GM23338 (cell line): ENCODE measurements at regions not wholly inside any gene's neighbourhood (a gene's known extent, or its start where the extent isn't known, plus 50 kb on each side); places are given as distances from the start of the nearest gene placed in this dataset.

Experiments
- ATAC-seq: fragments of 200-7000 bp; cut with Tn5 transposase; 3 replicates; pipeline ENCODE4 v1.9.1; 2020
- DNase-seq: peaks from one replicate; pipeline ENCODE4 v3.0.0-alpha.2; 2015; ENCODE audit warnings: low spot score
- H2AFZ ChIP-seq: fragments of 200-600 bp; sonication (generic); 2 replicates; pipeline ENCODE4 v1.8.0; 2016; ENCODE audit warnings: antibody characterized with exemption, mild to moderate bottlenecking, moderate library complexity
- H3F3A ChIP-seq: fragments of 200-600 bp; sonication (generic); replicated peaks from 2 replicates; pipeline ENCODE4 v1.8.0; 2017; ENCODE audit warnings: antibody characterized with exemption, mixed run types, low read depth
- H3K27ac ChIP-seq: fragments of 200-600 bp; sonication (generic); 2 replicates; pipeline ENCODE4 v1.6.1; 2016; ENCODE audit warnings: low read depth
- H3K27me3 ChIP-seq: fragments of 200-600 bp; sonication (generic); 2 replicates; pipeline ENCODE4 v1.8.0; 2016; ENCODE audit warnings: mild to moderate bottlenecking, mixed run types, moderate library complexity; ENCODE audit not compliant: insufficient read depth
- H3K36me3 ChIP-seq: fragments of 200-600 bp; sonication (generic); 2 replicates; pipeline ENCODE4 v1.8.0; 2016; ENCODE audit warnings: mild to moderate bottlenecking; ENCODE audit not compliant: insufficient read depth
- H3K4me1 ChIP-seq: fragments of 200-600 bp; sonication (generic); 2 replicates; pipeline ENCODE4 v1.8.0; 2016; ENCODE audit warnings: mild to moderate bottlenecking, moderate library complexity; ENCODE audit not compliant: insufficient read depth
- H3K4me2 ChIP-seq: fragments of 200-600 bp; sonication (generic); 2 replicates; pipeline ENCODE4 v1.7.1; 2017; ENCODE audit warnings: mixed run types
- H3K4me3 ChIP-seq: fragments of 200-600 bp; sonication (generic); 2 replicates; pipeline ENCODE4 v1.6.1; 2016; ENCODE audit warnings: mixed run types
- H3K79me2 ChIP-seq: fragments of 200-600 bp; sonication (generic); replicated peaks from 2 replicates; pipeline ENCODE4 v1.8.0; 2017; ENCODE audit warnings: mild to moderate bottlenecking; ENCODE audit not compliant: insufficient read depth
- H3K9me2 ChIP-seq: fragments of 200-600 bp; sonication (generic); 2 replicates; pipeline ENCODE4 v1.8.0; 2017; ENCODE audit not compliant: insufficient read depth
- H4K20me1 ChIP-seq: fragments of 200-600 bp; sonication (generic); replicated peaks from 2 replicates; pipeline ENCODE4 v1.8.0; 2017; ENCODE audit warnings: mild to moderate bottlenecking; ENCODE audit not compliant: insufficient read depth
- H3K27ac Mint-ChIP-seq: 2 replicates; pipeline ENCODE4 v1.8.0; 2020; ENCODE audit warnings: inconsistent platforms, mild to moderate bottlenecking, moderate library complexity, mixed read lengths
- H3K27me3 Mint-ChIP-seq: 3 replicates; pipeline ENCODE4 v1.8.0; 2022; ENCODE audit warnings: low read depth, mild to moderate bottlenecking, moderate library complexity, mixed read lengths, inconsistent platforms; ENCODE audit not compliant: insufficient read depth, poor library complexity
- H3K36me3 Mint-ChIP-seq: 3 replicates; pipeline ENCODE4 v1.8.0; 2021; ENCODE audit warnings: low read depth, mild to moderate bottlenecking, inconsistent platforms, moderate library complexity, mixed read lengths
- H3K4me1 Mint-ChIP-seq: 3 replicates; pipeline ENCODE4 v1.8.0; 2020; ENCODE audit warnings: mild to moderate bottlenecking, inconsistent platforms, mixed read lengths
- H3K4me3 Mint-ChIP-seq: 3 replicates; pipeline ENCODE4 v1.8.0; 2021; ENCODE audit warnings: moderate library complexity, mild to moderate bottlenecking, inconsistent platforms, mixed read lengths
- H3K9me3 Mint-ChIP-seq: 3 replicates; pipeline ENCODE4 v1.8.0; 2020; ENCODE audit warnings: moderate library complexity, mild to moderate bottlenecking, inconsistent platforms, mixed read lengths
- CREB1 ChIP-seq: fragments of 250-450 bp; sonication (Bioruptor Pico); IDR thresholded peaks from 2 replicates; pipeline ENCODE4 v1.5.0; 2020; ENCODE audit warnings: low read depth, mild to moderate bottlenecking, moderate library complexity
- ETS1 ChIP-seq: IDR thresholded peaks from 2 replicates; pipeline ENCODE4 v1.6.1; 2016; ENCODE audit warnings: antibody characterized with exemption
- EZH2 ChIP-seq: fragments of 200-600 bp; sonication (generic); IDR thresholded peaks from one replicate; pipeline ENCODE4 v1.8.0; 2017; ENCODE audit warnings: antibody characterized with exemption, mild to moderate bottlenecking, low read depth; ENCODE audit not compliant: unreplicated experiment
- EZH2phosphoT487 ChIP-seq: fragments of 200-600 bp; sonication (generic); IDR thresholded peaks from one replicate; pipeline ENCODE4 v1.8.1; 2018; ENCODE audit warnings: antibody characterized with exemption; ENCODE audit not compliant: unreplicated experiment
- JUNB ChIP-seq: IDR thresholded peaks from one replicate; pipeline ENCODE4 v1.6.1; 2016; ENCODE audit warnings: antibody characterized with exemption; ENCODE audit not compliant: unreplicated experiment
- NANOG ChIP-seq: IDR thresholded peaks from 2 replicates; pipeline ENCODE4 v1.6.1; 2016; ENCODE audit warnings: antibody characterized with exemption, borderline replicate concordance
- POLR2AphosphoS5 ChIP-seq: IDR thresholded peaks from 2 replicates; pipeline ENCODE4 v1.6.1; 2016; ENCODE audit warnings: antibody characterized with exemption, low read depth
- REST ChIP-seq: IDR thresholded peaks from one replicate; pipeline ENCODE4 v1.6.1; 2018; ENCODE audit warnings: antibody characterized with exemption; ENCODE audit not compliant: unreplicated experiment
- STAT1 ChIP-seq: IDR thresholded peaks from one replicate; pipeline ENCODE4 v1.6.1; 2016; ENCODE audit warnings: antibody characterized with exemption; ENCODE audit not compliant: unreplicated experiment
- ZNF114 ChIP-seq: fragments of 250-450 bp; sonication (Bioruptor Pico); IDR thresholded peaks from 2 replicates; pipeline ENCODE4 v1.5.0; 2020; ENCODE audit warnings: mild to moderate bottlenecking, moderate library complexity
- ZNF331 ChIP-seq: fragments of 250-450 bp; sonication (Bioruptor Pico); IDR thresholded peaks from 2 replicates; pipeline ENCODE4 v1.5.0; 2020; ENCODE audit warnings: low read depth, mild to moderate bottlenecking, moderate library complexity
- ZNF462 ChIP-seq: fragments of 250-450 bp; sonication (Bioruptor Pico); IDR thresholded peaks from 2 replicates; pipeline ENCODE4 v1.5.0; 2020; ENCODE audit warnings: mild to moderate bottlenecking, moderate library complexity
- TF ChIP-seq, protein P1 (sequence below), 2 experiments: fragments of 200-600 bp in 1 of 2; sonication (generic) in 1 of 2; conservative IDR thresholded peaks; 2 replicates each; pipeline versions ENCODE4 v1.5.1 to v1.6.1; 2016 to 2017; ENCODE audit warnings: antibody characterized with exemption in 2 of 2, low read depth in 2 of 2, mild to moderate bottlenecking in 2 of 2, moderate library complexity in 1 of 2

DNA sequence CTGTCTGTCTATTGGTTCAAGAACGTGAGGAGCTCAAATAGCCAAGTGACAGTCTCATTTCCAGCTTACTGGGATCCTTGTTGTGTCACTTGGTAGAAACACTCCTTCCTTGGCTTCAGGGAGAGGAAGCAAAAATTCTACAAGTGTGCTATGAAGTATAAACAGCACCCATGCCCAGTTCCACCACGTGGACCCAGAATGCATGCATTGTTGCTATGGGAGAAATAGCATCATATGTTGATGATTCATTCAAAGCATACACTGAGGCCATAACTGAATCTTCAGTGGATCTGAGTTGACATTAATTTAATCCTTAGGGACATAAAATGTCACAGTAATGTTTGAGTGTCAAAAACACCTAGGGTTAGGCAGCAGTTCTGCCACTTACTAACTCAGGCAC lies 199.0 kb upstream of the RXFP2 start:
- H3F3A ChIP-seq, result no peaks in the 10 kb centered on the region
- Mint-ChIP-seq H3K27ac (no peak overlapping the region), H3K4me1 (no peaks in the 10 kb centered on the region), H3K36me3 (no peaks in the 10 kb centered on the region), H3K4me3 (no peak overlapping the region), H3K9me3 (no peaks in the 10 kb centered on the region; the same call in 2 of the 3 replicates), H3K27me3 (no peaks in the 10 kb centered on the region)
- peak overlapping the region; percentile 23; the same call in 1 of the 2 replicates for H2AFZ ChIP-seq
- H3K27ac ChIP-seq, result no peak overlapping the region
- TF ChIP-seq ZNF114 (CRISPR knock-in tag) (no peak), EZH2phosphoT487 (no peak), ZNF331 (CRISPR knock-in tag) (no peak), ZNF462 (CRISPR knock-in tag) (no peak), POLR2AphosphoS5 (no peak), EZH2 (no peak), JUNB (no peak), REST (no peak), ETS1 (no peak), NANOG (no peak), STAT1 (no peak), CREB1 (CRISPR knock-in tag) (no peak)
- TF ChIP-seq, protein P1, sequence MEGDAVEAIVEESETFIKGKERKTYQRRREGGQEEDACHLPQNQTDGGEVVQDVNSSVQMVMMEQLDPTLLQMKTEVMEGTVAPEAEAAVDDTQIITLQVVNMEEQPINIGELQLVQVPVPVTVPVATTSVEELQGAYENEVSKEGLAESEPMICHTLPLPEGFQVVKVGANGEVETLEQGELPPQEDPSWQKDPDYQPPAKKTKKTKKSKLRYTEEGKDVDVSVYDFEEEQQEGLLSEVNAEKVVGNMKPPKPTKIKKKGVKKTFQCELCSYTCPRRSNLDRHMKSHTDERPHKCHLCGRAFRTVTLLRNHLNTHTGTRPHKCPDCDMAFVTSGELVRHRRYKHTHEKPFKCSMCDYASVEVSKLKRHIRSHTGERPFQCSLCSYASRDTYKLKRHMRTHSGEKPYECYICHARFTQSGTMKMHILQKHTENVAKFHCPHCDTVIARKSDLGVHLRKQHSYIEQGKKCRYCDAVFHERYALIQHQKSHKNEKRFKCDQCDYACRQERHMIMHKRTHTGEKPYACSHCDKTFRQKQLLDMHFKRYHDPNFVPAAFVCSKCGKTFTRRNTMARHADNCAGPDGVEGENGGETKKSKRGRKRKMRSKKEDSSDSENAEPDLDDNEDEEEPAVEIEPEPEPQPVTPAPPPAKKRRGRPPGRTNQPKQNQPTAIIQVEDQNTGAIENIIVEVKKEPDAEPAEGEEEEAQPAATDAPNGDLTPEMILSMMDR (conservative IDR thresholded peaks at IDR 0.05; ENCODE audit: low read depth in 2 of 2), result no peak
- no peak overlapping the region for H3K4me2 ChIP-seq
- no peaks in the 10 kb centered on the region for H3K27me3 ChIP-seq
- 0 out of 2 replicates have a peak, but pooled peaks cover 7% of the 10 kb centered on the region for H3K9me2 ChIP-seq
- H4K20me1 ChIP-seq, result no peaks in the 10 kb centered on the region
- DNase-seq (no peak), ATAC-seq (no peak)
- H3K79me2 ChIP-seq, result no peaks in the 10 kb centered on the region
- no peaks in the 10 kb centered on the region for H3K4me1 ChIP-seq
- H3K36me3 ChIP-seq, result no peaks in the 10 kb centered on the region
- H3K4me3 ChIP-seq, result no peak overlapping the region
